ENCODE measurements at regions not wholly inside any gene's neighbourhood (a gene's known extent, or its start where the extent isn't known, plus 50 kb on each side); places are given as distances from the start of the nearest gene placed in this dataset.

DNA sequence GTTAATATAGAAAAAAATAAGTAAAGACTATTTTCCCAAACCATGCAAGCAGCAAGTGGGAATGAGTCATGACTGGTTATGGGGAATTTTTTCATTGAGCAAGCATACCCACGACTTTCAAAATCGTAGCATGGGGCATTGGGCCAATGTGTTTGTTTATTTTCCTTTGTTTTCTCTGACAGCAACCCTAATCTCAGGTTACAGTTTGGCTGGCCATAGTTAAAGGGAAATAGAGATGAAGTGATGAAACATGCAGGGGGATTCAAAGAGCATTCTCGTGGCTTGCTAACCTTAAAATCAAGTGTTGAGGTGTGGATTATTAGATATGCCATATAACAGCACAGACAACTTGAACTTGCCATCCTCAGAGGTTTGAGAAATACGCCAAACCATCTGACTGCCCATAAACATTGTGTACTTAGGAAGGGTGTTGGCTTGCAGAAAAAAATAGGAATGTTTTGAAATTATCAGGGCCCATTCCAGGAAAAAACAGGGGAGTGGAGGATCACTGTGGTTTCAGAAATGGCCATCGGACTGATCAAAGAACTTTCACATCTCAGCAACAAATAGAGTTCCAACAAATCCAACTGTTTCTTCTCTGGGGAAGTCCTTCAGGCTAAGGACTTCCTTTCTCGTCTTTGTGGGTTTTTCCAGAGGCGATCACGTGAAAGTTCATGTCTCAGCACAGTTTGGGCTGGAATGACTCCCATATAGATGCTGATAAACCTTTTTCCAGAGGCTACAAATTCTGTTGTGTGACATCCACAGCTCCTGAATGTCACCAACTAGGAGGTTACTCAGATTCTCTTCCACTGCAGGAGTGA lies 259.1 kb downstream of the SYK start:
- H3K4me3 ChIP-seq (ENCODE audit: low read depth, low read length): peak overlapping the region; percentile 26
- TF ChIP-seq, protein P1, sequence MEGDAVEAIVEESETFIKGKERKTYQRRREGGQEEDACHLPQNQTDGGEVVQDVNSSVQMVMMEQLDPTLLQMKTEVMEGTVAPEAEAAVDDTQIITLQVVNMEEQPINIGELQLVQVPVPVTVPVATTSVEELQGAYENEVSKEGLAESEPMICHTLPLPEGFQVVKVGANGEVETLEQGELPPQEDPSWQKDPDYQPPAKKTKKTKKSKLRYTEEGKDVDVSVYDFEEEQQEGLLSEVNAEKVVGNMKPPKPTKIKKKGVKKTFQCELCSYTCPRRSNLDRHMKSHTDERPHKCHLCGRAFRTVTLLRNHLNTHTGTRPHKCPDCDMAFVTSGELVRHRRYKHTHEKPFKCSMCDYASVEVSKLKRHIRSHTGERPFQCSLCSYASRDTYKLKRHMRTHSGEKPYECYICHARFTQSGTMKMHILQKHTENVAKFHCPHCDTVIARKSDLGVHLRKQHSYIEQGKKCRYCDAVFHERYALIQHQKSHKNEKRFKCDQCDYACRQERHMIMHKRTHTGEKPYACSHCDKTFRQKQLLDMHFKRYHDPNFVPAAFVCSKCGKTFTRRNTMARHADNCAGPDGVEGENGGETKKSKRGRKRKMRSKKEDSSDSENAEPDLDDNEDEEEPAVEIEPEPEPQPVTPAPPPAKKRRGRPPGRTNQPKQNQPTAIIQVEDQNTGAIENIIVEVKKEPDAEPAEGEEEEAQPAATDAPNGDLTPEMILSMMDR (IDR thresholded peaks at IDR 0.05; ENCODE audit: low read depth, low read length): no peak

DNA sequence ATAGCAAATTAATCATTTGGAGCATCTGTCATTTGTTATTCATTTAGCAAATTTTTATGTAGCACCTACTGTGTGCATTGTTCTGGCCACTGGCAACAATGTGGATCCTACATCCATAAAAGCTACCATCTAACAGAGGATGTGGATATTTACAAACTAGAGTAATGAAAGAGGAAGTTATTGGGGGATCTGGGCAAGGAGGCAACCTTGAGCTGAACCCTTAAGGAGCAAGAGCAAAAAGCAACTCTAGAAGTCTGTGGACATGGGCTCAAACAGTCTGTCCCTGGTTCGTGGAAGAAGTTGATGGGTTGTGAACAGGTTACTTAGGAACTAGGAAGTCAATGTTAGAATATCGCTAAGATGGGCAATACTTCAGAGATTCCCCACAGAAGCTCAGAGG lies 259.9 kb downstream of the SYK start:
- TF ChIP-seq, protein P1 (IDR thresholded peaks at IDR 0.05; ENCODE audit: low read depth, low read length): no peak
- no peak overlapping the region for H3K4me3 ChIP-seq (ENCODE audit: low read depth, low read length)

DNA sequence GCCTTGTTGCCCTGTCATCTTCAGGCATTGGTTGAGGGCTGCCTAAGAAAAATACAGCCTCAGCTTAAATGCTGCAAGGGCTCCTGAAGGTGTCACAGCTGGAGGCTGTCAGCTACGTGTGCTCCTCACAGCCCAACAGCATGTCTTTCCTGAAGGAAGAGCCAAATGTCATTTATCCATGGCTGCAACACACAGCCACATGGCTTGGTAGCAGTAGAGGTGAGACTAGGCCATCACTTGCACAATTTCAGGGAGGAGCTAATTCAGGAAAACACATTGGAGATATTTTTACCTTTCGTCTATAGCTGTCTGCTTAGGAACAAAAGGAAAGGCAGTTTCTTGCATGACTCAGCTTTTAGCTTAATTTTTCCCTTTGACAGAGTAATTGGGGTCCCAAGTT lies 260.7 kb downstream of the SYK start:
- TF ChIP-seq, protein P1 (IDR thresholded peaks at IDR 0.05; ENCODE audit: low read depth, low read length): no peak
- H3K4me3 ChIP-seq (ENCODE audit: low read depth, low read length): no peak overlapping the region

DNA sequence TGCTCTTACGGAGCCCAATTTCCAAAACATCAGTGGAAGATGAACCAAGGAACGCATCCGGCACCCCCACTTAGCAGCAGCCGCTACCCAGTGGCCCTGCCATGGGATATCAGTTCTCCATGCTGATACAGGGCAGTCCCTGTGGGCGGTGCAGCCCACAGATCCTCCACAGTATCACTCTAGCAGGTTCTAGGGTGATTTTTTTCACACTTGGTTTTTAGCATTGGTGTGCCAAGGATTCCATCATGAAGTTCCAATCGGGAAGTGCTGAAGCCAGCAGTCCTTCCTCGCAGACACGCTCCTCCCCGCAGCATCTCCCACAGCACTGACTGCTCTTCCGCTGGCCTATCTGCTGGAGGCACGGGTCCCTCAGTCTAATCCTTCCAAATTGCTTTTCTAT lies 261.9 kb downstream of the SYK start:
- TF ChIP-seq, protein P1 (IDR thresholded peaks at IDR 0.05; ENCODE audit: low read depth, low read length): no peak
- no peak overlapping the region for H3K4me3 ChIP-seq (ENCODE audit: low read depth, low read length)

DNA sequence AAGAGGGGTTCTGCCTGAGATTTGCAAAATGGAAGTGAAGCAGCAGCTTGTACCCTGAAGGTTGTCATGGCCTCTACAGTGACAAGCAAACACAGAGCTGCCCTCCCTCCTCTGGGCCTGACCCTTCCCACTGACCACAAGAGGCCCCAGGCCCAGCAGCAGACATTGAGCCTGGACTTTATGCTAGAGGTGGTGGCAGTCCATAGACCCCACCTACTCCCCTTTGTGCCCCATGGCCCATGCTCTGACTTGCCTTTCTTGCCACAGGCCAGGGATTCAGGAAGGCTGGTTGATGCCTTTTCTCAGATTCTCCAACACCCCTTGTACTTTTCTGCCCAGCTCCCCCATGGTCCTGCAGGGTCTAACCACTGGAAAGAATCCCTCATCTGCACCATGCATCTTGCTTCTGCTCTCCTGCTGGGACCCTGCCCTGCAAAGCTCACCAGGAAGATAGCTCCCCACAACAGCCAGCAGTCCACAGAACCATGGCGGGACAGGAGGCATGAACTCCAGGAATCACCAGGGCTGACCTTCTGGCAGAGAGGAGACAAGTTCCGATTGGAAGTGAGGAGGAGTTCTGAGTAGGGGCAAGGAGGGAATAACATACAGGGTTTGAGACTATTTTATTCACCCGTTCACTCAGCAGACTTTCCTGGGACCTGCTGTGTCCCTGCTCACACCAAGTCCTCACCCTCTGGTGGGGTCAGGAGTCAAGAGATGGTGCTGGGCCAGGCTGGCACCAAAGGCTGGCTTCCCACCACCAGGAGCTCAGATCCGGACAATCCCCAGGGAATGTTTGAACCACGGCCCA lies 263.8 kb downstream of the SYK start:
- TF ChIP-seq, protein P1 (IDR thresholded peaks at IDR 0.05; ENCODE audit: low read depth, low read length): no peak
- H3K4me3 ChIP-seq (ENCODE audit: low read depth, low read length): no peak overlapping the region

DNA sequence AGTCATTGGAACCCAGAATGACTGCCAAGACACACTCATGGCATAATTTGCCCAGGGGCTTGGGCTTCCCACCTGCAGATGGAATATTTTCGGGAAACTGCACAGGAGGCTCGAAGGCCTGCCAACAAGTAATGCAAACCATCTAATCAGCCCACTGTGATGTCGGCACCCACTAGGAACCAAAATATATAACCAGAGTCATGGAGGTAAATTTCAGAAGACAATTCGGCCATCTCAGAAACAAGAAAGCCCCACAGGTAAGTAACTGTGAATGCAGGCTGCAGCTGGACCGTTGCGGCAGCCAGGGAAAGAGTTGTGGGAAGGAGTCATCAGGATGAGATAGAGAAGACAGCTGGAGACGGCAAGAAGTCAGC lies 264.4 kb downstream of the SYK start:
- TF ChIP-seq, protein P1 (IDR thresholded peaks at IDR 0.05; ENCODE audit: low read depth, low read length): no peak
- no peak overlapping the region for H3K4me3 ChIP-seq (ENCODE audit: low read depth, low read length)

DNA sequence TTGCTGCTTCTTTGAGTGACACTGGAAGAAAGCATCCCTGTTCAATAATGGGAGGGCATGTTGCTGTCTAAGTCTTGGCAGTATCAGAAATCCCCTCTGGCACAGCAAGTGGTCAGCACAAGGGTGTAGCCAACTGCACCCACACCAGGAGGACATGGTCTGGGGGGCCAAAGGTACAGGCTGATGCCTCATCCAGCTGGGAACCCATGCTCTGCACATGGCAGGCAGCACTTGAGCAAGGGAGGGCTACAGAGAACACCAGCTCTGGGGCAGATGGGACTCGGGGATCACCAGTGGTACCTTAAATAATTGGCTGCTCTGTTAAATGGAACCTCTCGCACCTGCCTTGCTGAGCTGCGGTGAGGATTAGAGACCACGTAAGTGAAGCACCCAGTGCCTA lies 265.2 kb downstream of the SYK start:
- TF ChIP-seq, protein P1 (IDR thresholded peaks at IDR 0.05; ENCODE audit: low read depth, low read length): no peak
- H3K4me3 ChIP-seq (ENCODE audit: low read depth, low read length): no peak overlapping the region

Data from WI38 (cell line).